Stimulated activated CD4-positive, alpha-beta T cell treated with anti-CD3 and anti-CD28 coated beads, Interleukin-12 subunit alpha, Interleukin-12 subunit beta, amount 100 ng/mL, for 4 hours (primary cell): ENCODE measurements at regions not wholly inside any gene's neighbourhood (a gene's known extent, or its start where the extent isn't known, plus 50 kb on each side); places are given as distances from the start of the nearest gene placed in this dataset.
"Not testable (repeated sequence)": the region's sequence is repeated elsewhere in the genome, so short reads cannot be mapped to it uniquely, and the experiment has no call there.

Experiments
- DNase-seq: peaks from one replicate; pipeline ENCODE4 v3.0.0-alpha.2; 2020

GRCh38 chr3:176867681-176868663 is 329.3 kb downstream of the TBL1XR1 start:
- no peak for DNase-seq

- DNase-seq = no peak
These were observed 336.1 kb downstream of the TBL1XR1 start for GRCh38 chr3:176861137-176861536.

- no peak for DNase-seq
These were observed 340.6 kb downstream of the TBL1XR1 start for GRCh38 chr3:176856721-176857120.

GRCh38 chr3:176855901-176856486 is 341.3 kb downstream of the TBL1XR1 start:
- DNase-seq = no peak

GRCh38 chr3:176855213-176855612 is 342.1 kb downstream of the TBL1XR1 start:
- no peak for DNase-seq

- DNase-seq = no peak
These were observed 346.8 kb downstream of the TBL1XR1 start for GRCh38 chr3:176850498-176850897.

- no peak for DNase-seq
These were observed 348.7 kb downstream of the TBL1XR1 start for GRCh38 chr3:176848431-176849214.

- DNase-seq = no peak
These were observed 354.4 kb downstream of the TBL1XR1 start for GRCh38 chr3:176842914-176843313.

GRCh38 chr3:176840641-176841286 is 356.5 kb downstream of the TBL1XR1 start:
- DNase-seq = no peak

- DNase-seq = no peak
These were observed 357.4 kb downstream of the TBL1XR1 start for GRCh38 chr3:176839901-176840300.

GRCh38 chr3:176839466-176839865 is 357.8 kb downstream of the TBL1XR1 start:
- DNase-seq = no peak

- not testable (repeated sequence) for DNase-seq
These were observed 370.0 kb downstream of the TBL1XR1 start for GRCh38 chr3:176827244-176827643.

GRCh38 chr3:176824811-176825210 is 372.5 kb downstream of the TBL1XR1 start:
- DNase-seq = no peak

GRCh38 chr3:176820764-176821163 is 376.5 kb downstream of the TBL1XR1 start:
- no peak for DNase-seq

GRCh38 chr3:176816937-176817336 is 380.3 kb downstream of the TBL1XR1 start:
- no peak for DNase-seq

- peak; percentile 7 for DNase-seq
These were observed 383.0 kb downstream of the TBL1XR1 start for GRCh38 chr3:176814285-176814684.

- no peak for DNase-seq
These were observed 389.3 kb downstream of the TBL1XR1 start for GRCh38 chr3:176807938-176808337.

GRCh38 chr3:176799675-176800074 is 397.6 kb downstream of the TBL1XR1 start:
- no peak for DNase-seq

GRCh38 chr3:176798680-176799079 is 398.6 kb downstream of the TBL1XR1 start:
- no peak for DNase-seq

- no peak for DNase-seq
These were observed 400.9 kb downstream of the TBL1XR1 start for GRCh38 chr3:176796371-176796770.

- DNase-seq = no peak
These were observed 401.4 kb downstream of the TBL1XR1 start for GRCh38 chr3:176795891-176796290.

GRCh38 chr3:176794406-176794805 is 402.9 kb downstream of the TBL1XR1 start:
- DNase-seq = no peak

- DNase-seq = no peak
These were observed 407.3 kb downstream of the TBL1XR1 start for GRCh38 chr3:176789947-176790346.
